ENCODE measurements at regions not wholly inside any gene's neighbourhood (a gene's known extent, or its start where the extent isn't known, plus 50 kb on each side); places are given as distances from the start of the nearest gene placed in this dataset.

- TF ChIP-seq CTCF (IDR thresholded peaks at IDR 0.05) (no peak), POLR2A (IDR thresholded peaks at IDR 0.05) (no peak), POLR2AphosphoS5 (IDR thresholded peaks at IDR 0.05; ENCODE audit: insufficient read depth in 1 of 2, low read depth in 1 of 2) (no peak)
Observed at GRCh38 chr3:46576-46975, 150.0 kb upstream of the CHL1 start.

Measured in vagina (tissue), 2 donors.